GM18867 (cell line): ENCODE measurements at regions not wholly inside any gene's neighbourhood (a gene's known extent, or its start where the extent isn't known, plus 50 kb on each side); places are given as distances from the start of the nearest gene placed in this dataset.

Experiments
- ATAC-seq: cut with Tn5 transposase; IDR thresholded peaks from one replicate; pipeline ENCODE4 v1.9.1; 2021; ENCODE audit warnings: mild to moderate bottlenecking, moderate library complexity; ENCODE audit not compliant: unreplicated experiment

DNA sequence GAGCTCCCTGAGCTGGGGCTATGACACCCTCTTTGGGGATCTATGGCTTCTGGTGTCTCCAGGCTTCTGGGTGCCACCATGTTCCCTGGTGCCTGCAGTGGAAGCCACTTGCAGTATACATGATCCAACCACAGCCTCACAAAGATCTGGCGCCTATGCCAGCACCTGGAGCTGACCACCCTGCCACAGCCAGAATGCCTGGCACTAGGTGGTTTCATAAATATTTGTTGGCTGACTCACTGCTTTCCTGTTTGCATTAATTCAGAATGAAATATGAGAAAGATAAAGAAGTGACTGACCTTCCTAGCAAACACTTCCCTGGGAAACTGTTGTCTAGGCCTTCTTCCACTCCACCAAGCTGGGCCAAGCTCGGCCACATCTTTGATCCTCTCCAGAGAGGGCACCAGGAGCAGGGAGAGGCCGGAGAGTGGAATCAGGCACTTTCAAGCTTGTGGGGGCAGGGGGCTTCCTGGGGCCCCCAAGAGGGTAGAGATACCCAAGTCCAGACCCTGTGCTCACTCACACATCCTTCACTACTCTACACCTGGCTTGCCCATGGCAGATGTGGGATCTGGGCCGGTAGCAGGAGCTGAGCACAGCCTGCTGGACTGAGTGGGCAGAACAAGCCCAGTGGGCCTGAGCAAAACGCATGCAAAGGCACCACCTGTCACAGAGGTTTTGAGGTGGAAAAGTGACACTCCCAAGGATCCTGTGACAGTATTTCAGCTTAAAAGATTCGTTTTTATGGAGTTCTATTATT, 565.7 kb downstream of the SLC4A3 start:
- no peak for ATAC-seq

DNA sequence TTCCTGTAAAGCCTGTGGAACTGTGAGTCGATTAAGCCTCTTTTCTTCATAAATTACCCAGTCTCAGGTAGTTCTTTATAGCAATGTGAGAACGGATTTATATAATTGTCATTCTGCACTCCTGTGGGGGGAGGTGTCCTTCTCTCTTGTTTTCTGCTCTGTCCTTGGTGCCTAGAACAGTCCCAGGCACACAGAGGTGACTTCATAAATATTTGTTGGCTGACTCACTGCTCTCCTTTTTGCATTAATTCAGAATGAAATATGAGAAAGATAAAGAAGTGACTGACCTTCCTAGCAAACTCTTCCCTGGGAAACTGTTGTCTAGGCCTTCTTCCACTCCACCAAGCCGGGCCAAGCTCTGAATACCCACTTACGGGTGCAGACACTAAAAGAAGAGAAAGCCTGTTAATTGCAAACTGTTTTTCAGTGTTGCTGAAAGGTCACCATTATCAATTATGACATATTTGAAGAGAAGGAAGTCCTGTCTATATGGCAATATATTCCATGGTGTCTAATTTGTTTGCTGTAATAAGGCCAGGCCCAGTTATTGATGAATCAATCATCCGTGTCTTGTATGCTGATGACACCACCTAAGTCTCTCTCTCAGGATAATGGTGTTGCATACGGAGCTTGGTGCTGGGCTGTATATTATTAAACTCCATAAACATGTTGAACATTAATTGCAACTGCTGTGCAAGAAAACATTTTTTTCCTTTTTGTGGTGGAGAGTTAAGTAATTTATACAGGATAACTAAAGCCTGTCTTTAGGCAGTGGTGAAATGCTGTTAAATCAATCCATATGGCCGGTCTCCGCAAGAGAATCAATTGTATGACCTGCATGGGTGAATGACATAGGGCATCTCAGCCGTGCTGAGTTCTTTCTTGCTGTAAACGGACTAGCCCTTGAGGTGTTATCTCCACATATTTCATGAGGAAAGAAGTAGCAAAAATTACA, 567.5 kb downstream of the SLC4A3 start:
- no peak for ATAC-seq

DNA sequence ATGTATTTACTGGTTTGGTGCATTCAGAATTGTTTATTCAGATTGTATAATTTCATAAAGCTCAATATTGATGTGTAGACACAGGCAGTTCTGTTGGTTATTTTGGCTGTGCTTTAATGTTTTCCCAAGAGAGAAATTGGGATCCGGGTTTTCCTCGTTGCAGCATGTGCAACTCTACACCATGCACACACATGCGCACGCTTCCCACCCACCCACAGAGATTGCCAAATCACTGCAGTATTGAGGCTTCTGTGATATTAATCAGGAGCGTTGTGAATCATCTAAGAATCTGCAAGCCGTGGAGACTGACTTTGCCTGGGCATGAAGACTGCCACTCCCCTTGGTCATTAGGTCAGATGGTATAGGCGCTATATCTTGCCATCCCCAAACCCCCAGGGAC, 571.5 kb downstream of the SLC4A3 start:
- ATAC-seq: no peak

DNA sequence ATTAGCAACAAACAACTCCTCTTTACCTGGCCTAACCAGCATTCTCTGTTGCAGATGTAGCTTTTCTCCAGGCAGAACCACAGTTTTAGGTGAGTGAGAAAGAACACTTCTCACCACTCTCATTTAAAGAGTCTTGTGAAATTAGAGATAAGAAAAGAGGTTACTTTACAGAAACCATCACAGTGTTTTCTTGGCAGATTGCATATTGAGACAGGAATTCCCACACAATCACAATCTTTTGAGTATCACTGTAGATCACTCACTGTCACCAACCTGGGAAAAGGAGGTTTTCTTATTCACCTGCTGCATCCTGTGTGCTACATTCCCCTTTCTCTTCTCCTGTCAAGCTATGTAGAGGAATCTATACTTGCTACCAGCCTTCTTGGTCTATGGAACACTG, 574.6 kb downstream of the SLC4A3 start:
- ATAC-seq: no peak

DNA sequence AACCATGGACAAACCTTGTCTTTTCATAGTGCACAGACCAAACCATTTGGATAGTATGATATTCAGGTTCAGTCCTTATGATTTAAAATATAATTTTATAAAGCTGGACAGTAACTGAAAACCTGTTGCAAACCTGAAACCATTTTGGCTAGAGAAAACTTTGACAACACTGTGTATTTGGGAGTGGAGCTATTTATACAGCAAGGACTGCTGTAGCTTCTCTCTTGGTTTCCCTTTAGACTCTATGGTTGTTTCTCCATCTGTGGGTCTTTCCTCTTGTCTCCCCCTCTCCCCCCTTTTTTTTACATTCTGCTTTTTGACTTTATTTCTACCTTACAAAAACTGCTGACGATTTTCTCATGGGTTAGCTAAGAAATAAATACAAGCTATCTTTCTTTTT, 581.7 kb downstream of the SLC4A3 start:
- ATAC-seq: no peak

DNA sequence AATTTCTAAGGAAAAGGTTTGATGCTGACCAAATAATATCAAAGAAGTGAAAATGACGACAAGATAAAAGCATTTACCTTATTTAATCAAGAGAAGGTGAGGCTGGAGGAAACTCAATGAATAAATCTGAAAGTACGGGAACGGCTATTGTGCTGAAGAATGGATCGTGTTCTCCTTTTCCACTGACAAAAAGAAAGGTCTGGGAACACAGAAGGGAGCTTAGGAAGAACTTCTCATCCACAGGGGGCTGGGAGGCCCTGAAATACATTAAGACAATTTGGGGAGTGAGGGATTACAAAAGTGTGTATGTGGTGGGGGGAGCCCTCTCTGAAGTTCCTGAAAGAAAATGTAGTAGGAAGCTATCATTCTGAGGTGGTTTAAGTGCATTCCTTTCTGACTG, 582.3 kb downstream of the SLC4A3 start:
- no peak for ATAC-seq

DNA sequence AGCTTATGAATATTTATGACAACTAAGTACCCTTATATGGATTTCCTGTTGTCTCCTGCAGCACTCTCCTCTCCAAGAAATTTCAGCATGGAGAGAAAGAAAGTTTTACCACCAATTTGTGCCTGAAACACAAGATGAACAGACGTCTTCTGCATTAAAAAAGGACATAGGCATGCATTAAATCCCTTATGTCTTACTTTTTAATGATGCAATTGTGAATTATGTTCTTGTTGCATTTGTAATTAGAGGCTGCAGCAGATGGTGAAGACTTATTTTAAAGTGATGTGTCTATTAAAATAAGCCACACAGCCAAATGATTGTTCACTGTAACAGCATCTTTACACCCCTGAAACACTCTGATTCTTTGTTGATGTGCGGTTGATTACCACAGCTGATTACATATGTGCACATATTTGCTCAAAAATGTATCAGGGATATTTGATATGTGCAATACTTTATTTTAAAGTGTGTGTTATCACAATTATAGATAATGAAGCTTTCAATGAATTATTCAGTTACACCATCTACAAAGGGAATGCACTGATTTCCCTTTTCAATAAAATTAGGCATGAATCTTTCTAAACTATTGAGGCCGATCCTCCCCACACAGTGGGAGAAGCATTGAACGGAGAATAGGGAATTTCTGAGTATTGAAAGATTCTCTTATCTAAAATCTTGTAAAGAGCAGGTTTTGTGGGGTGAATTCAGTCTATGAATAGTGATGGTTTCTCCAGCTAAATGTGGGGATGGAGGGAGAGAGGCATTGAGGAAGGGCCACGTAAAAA, 585.1 kb downstream of the SLC4A3 start:
- ATAC-seq: no peak

DNA sequence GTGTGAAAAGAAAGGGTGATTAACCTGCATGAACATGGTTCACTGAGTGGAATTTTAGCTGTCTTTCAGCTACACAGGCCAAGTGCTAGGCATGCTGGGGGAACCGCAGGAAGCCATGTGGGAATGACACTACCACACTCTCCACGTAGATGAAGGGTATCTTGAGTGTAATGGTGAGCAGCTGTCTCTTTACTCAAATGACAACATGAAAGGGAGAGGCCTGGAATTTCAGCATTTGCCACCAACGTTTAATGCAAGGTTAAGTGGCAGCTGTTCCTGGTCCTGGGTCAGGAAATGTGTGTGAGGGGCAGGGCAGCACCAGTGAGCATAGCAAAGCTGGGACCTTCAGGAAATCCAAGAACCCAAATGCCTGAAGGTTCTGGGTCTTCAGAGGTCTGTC, 588.4 kb downstream of the SLC4A3 start:
- ATAC-seq: no peak

DNA sequence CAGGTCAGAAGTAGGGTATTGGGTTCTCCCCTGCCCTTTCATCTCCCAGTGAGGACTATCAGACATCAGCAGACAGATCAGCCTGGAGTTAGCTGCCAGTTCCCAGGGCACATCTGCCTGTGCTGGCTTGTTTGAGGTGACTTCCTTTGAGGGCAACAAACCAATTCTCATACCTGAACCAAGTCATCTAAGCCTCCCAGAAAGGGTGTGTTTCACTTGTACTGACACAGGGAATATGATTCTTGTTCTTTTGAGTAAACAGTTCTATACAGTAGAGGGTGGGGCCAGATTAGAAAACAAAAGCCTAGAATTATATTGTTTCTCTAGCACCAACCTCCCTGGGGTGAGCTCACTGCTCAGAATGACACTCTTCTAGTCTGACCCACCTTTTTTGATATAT, 591.9 kb downstream of the SLC4A3 start:
- no peak for ATAC-seq

DNA sequence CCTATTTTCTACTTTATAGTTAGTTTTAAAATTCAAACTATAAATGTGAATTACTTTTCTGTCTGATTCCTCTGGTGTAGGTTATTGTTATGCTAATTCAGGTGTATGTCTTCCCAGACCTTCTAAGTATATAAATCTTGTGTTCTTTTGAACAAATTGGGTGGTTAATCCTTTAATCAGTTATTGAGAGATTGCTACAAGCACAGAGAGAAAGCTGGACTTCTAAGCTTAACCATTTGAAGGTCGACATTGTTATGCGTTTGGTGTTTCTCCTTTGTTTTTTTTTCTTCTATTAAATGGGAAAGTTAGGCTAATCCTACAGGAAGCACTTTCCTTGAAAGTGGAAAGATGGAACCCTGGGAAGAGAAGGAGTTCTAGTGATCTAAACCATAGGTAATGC, 592.6 kb downstream of the SLC4A3 start:
- no peak for ATAC-seq

DNA sequence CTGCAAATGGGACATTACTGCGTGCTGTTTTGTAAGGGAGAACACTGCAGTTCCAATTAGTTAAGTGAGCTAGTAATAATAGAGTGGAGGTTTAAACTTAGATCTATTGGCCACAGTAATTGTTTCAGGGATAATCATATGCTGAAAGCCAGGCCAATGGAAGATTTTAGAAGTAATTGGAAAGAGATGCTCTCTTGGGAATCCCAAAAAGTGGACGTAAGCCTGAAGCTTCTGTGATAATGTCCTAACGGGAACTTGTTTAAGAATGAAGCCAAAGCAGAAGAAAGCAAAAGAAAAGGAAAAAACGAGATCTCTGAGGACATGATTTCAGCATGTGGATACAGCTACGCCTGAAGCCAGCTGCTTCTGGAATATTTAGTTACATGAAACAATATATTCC, 594.6 kb downstream of the SLC4A3 start:
- no peak for ATAC-seq

DNA sequence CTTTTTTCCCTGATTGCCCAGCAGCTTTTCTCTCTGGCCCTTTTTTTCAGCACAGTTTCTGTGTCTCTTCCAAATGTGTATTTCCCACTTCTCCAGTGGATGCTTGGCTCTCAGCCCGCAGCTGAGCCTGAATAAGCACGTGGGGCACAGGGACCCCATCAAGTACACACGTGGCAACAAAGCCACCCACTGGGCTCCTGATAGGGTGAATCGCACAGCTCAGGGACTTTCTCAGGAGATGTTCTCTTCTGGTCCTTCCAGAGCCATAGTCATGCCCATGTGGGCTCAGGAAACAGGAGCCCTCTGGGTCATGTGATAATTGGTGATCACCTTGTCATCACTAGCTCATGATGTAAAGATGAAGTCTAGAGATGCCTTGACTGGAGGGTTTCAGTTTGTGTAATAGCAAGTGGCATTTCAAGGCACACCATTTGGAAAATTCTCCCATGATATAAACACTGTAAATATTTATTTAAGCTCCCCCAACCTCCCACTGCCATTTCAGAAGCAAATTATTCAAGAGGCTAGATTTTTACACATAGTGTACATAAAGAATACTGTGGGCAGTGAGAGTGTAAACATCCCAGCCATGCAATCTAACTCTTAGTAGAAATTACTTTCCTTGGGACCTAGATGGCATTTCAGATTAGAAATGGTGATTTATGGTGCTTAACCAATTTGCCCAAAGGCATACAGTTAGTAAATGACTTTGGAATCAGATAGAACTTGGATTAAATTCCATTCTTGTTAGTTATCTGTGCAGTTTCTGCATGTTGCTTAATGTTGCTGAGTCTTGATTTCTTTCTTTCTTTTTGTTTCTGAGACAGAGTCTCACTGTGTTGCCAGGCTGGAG, 597.5 kb downstream of the SLC4A3 start:
- ATAC-seq: no peak

DNA sequence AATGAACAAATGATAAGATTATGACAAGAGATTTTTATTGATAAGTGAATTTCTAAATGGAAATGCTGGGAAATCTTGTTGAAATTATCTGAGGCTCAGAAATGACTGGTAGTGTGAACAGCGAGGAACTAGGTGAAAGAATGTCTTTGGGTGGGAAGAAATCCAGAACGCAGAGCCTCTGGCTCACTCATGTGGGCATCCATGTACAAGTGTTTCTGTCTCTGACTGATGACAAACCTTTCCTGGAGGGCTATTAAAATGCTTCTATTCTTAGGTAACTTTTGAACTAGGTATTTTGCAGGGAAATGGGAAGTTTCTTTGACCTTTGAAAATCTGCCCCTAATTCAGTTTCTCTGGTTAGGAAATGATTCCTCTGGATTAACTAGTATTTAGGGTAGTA, 598.6 kb downstream of the SLC4A3 start:
- ATAC-seq: no peak

DNA sequence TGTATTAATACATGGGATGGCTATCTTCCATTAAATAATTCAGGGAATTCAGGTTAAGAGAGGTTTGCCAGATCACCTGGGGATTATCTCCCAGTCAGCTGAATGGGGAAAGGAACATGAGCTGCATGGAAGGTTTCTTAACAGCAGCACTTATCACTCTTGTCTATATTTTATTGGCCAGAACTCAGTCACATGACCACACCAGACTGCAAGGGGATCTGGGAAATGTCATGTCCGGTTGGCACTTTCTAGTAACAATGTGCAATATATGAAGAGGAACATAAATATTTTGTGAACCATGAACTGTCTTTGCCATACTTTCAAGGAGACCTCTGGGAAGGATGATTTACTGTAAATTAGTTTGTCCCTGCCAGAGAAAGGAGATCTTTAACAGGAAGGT, 599.1 kb downstream of the SLC4A3 start:
- no peak for ATAC-seq

DNA sequence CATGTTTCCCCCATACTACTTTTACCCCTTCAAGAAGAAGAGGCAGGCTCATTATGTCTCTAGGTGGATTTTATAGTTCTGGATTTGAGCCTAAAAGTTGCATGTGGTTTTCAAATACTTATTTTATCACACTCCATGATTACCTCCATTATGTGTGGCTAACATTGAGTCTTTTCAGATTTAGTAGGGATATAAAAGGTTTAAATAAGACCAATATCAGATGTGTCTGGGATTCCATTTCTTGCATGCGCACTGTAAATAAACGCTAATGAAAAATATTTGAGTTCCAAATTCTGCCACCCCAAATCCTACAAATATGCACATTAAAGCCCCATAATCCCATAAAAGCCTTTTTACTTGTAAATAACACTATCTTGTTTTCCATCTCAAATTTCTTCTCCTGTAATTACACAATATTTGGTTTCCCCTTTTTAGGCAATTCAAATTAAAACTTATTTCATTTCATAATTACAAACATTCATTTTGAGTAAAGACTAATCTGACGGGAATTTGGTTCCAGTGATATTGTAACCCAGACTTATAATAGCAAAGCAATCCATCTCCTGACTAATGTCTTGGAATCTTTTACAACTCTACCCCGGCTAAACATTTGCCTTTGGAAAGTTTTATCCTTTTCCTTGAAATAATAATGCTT, 600.0 kb downstream of the SLC4A3 start:
- ATAC-seq: no peak

DNA sequence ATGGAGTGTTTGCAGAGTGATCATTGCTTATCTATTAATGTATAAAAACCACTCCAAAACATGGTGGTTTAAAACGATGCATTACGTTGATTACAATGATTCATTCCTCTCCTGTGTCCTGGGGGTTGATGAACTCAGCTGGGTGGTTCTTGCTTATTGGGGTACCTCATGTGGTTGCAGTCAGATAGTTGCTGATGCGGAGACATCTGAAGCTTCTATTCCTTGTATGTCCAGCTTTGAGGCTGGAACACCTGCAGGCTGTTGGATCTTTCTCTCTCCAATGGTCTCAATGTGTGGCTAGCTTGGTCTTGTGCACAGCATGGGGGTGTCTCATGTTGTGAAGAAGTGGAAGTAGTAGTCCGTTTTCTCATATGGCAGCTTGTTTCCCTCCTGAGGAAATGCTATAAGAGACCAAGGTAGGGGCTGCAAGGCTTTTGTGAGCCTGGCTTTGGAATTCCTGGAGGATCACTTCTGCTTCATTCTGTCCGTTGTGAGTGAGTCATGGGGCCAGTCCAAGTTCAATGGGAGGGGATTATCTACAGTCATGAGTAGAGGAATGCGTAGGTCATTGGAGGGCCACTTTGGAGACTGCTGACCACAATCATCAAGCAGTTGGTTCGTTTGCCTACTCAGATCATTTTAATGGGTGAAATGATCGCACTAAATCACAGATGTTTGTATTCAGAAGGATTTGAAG, 601.0 kb downstream of the SLC4A3 start:
- ATAC-seq: no peak

DNA sequence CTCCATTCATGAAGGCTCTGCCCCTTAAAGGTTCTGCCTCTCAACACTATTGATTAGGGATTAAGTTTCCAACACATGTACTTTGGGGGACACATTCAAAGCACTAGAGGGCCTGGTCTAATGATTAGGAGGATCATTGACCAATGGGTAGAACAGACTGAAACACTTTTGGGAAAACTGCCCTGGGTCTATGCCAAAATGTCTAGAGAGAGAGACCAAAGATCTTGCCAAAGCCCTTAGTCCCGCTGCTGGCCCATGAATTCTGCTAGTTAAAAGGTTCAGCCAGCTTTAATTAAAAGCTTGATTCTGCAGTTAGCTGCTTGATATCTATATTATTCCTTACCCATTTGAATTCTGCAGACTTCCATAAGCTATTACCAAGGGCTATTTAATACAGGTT, 613.2 kb downstream of the SLC4A3 start:
- ATAC-seq: no peak

DNA sequence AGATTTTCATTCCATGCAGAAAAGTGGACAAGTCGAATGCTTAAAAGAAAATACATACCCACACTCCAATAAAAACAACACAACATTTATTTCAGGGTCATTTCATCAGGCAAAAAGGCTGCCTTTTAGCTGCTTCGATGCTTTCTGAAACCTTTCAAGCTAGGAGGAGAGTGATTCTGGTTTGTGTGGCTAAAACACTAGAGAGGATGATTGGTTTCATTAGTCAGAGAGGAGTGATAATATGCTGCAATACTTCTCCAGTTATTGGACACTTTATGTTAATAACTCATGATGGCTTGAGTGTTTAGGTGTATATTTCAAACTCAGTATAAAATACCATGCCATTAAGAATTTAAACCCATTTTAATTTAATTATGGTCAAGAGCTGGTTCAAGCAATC, 614.0 kb downstream of the SLC4A3 start:
- ATAC-seq: no peak

DNA sequence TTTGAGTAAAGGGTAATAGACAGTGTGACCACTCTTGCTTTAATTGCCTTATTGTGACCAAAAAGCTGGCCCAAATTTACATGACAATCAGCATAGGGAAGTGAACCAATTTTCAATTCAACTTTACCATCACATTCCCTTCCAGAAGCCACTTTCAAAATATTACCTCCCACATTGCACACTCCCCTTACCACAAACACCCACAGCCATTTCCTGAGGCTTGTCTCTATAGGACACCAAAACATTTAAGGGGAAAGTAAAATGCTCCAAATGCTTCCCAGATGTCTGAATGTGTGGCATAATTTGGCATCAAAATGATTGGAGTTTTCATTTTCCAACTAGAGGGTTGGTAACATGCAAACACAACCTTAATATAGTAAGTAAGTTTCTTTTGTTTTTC, 616.1 kb downstream of the SLC4A3 start:
- ATAC-seq: no peak
